AG20443 (cell line): ENCODE measurements at regions not wholly inside any gene's neighbourhood (a gene's known extent, or its start where the extent isn't known, plus 50 kb on each side); places are given as distances from the start of the nearest gene placed in this dataset.

Source experiments
- DNase-seq: peaks from one replicate; pipeline ENCODE4 v3.0.0; 2012; ENCODE audit warnings: low spot score, mixed read lengths

- DNase-seq: no peak
These were observed 113.7 kb downstream of the SNX19 start for GRCh38 chr11:130802567-130802966.

DNA sequence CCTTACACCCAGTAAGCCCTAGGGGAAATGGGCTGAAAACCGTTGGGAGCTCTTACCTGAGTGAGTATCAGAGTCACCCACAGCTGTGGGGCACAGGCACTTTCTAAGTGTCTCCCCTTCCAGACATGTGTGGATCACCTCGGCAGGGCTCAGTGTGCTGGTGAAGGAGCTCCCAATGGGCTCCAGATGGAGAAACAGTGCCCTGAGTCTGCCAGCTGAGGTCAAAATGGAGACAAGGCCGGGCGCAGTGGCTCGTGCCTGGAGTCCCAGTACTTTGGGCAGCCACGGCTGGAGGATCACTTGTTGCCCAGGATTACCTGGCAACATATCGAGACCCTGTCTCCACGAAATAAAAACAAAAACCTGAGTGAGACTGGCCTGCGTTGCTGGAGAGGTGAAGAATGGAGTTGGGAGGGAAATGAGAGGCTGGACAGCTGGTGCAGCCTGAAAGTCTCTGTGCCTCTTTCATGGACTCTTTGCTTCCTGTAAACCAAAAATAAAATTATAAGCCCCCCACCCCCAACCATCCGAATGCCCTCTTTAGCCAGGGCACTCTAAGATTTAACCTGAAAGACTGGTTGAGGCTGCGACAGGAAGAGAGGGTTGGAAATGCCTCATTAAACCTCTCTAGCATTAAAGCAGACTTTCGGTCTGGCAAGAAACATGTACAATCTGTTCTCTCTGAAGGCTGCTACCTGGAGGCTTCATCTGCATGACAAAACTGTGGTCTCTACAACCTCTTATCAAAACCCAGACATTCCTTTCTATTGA, 111.8 kb downstream of the SNX19 start:
- DNase-seq: no peak

- DNase-seq: no peak
These were observed 109.5 kb downstream of the SNX19 start for GRCh38 chr11:130806746-130807145.

- no peak for DNase-seq
These were observed 107.7 kb downstream of the SNX19 start for GRCh38 chr11:130808541-130808940.

DNA sequence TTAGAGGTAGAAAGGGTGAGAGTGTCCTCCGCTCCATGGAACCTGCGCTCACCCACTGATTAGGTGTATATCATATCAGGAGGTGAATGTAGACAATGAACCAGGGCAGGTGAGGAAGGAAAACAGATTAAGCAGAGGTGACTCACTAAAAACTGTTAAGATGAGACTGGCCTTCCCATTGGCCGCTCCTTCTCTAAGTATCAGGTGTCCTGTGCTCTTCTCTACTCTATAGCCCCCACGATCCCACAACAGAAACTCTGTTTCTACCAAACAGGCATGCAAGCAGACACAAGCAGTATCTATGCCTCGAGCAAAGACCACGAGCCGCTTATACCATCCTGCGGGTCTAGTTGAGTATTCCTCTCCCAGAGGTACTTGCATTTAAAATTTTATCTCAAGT, 103.1 kb downstream of the SNX19 start:
- DNase-seq: no peak

GRCh38 chr11:130813638-130814037, 102.6 kb downstream of the SNX19 start:
- DNase-seq: no peak

GRCh38 chr11:130814440-130815096, 101.7 kb downstream of the SNX19 start:
- no peak for DNase-seq

GRCh38 chr11:130815097-130815802, 101.0 kb downstream of the SNX19 start:
- DNase-seq: no peak

DNA sequence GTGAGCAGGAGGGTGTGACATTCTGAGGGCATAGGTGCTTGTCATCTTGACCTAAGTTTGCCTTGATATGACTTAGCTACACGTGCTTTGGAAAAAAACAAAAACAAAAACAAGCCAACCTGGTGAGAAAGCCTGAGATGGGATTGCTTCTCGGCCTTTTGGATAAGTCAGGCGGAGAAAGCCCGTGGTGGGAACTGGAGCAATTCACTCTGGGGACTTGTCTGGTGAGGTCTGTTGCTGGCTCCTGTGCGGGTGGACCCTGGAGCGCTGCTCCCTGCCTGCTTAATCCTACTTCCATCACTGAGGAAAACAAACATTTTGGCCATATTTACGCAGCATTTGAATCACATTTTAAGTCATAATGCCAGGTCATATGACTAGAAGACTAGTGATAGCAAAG, 100.3 kb downstream of the SNX19 start:
- no peak for DNase-seq

DNA sequence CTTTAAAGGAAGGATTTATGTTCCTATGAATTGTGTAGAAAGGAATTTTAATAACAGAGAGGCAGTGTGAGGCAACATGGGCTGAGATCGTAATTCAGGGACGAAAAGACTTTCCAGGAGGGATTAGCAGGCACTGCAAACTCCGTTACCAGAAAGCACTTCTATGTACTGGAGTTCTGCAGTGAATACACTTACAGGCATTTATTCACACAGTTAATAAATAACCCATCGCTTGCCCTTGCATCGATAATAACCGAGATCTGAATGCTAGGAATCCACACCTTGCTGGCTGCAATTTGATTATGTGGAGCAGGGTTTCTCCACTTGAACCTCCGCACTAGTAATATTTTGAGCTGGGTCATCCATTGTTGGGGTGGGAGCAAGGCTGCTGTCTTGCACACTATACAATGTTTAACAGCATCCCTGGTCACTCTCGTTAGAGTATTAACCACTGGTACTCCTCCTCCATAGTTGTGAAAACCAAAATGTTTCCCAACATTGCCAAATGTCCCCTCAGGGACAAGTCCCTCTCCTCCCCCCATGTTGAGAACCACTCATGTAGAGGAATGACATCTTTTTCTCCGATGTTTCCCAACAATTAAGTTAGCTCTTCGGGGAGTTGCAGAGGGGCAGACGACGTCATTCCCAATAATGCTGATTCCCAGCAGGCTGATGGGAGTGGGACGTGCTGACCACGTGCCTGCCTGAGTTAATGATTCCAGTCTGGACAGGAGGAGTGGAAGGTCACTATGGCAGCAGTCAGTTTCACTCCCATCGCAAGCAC, 99.5 kb downstream of the SNX19 start:
- DNase-seq: no peak

DNA sequence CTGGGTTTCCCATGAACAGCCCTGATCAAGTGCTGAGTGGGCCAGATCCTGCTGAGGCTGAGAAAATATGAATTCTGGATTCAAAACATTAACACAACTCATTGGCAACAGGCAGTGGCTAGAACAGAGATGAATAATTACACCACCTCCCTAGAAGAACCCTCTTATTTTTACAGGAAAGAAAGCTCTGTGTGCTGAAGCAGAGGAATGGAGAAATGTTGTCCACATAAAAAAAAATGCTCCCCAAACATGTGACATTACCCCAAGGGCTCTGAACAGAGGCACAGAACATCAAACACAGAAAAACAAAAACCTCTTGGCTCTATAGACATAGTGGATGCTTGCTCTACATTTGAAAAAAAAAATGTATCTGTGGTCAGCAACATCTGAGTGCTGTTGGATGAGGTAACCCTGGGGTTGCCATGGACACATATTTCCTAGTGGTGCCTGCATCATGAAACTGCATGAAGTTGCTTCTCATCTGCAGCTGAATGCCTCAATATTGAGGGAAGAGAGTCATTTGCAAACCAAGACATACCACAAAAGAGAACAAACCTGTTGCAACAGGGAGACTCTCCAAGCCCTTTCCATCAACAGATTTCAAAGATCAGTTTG, 98.8 kb downstream of the SNX19 start:
- peak; percentile 64 for DNase-seq

GRCh38 chr11:130819625-130820024, 96.7 kb downstream of the SNX19 start:
- peak; percentile 32 for DNase-seq
